ENCODE measurements at regions not wholly inside any gene's neighbourhood (a gene's known extent, or its start where the extent isn't known, plus 50 kb on each side); places are given as distances from the start of the nearest gene placed in this dataset.
"Not testable (repeated sequence)": the region's sequence is repeated elsewhere in the genome, so short reads cannot be mapped to it uniquely, and the experiment has no call there.

GRCh38 chr3:180762866-180763265 lies 83.6 kb upstream of the CCDC39 start:
- POLR2A ChIA-PET, result no interaction called here
- CTCF ChIA-PET, result no interaction called here

GRCh38 chr3:180764481-180764880 lies 85.2 kb upstream of the CCDC39 start:
- no peaks in the 10 kb centered on the region for H3K36me3 ChIP-seq (ENCODE audit: control insufficient read depth, insufficient read depth, low read length)
- TF ChIP-seq, protein P1, sequence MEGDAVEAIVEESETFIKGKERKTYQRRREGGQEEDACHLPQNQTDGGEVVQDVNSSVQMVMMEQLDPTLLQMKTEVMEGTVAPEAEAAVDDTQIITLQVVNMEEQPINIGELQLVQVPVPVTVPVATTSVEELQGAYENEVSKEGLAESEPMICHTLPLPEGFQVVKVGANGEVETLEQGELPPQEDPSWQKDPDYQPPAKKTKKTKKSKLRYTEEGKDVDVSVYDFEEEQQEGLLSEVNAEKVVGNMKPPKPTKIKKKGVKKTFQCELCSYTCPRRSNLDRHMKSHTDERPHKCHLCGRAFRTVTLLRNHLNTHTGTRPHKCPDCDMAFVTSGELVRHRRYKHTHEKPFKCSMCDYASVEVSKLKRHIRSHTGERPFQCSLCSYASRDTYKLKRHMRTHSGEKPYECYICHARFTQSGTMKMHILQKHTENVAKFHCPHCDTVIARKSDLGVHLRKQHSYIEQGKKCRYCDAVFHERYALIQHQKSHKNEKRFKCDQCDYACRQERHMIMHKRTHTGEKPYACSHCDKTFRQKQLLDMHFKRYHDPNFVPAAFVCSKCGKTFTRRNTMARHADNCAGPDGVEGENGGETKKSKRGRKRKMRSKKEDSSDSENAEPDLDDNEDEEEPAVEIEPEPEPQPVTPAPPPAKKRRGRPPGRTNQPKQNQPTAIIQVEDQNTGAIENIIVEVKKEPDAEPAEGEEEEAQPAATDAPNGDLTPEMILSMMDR (IDR thresholded peaks at IDR 0.05; ENCODE audit: insufficient read depth, low read depth, low read length), result no peak
- no peak for DNase-seq (ENCODE audit: low read depth)
- H3K4me3 ChIP-seq (ENCODE audit: low read depth, low read length), result no peak overlapping the region
- ChIA-PET POLR2A (no interaction called here), CTCF (no interaction called here)
- H3K27me3 ChIP-seq (ENCODE audit: control insufficient read depth, insufficient read depth, low read length), result no peaks in the 10 kb centered on the region

More at GRCh38 chr3:180762866-180763265, 83.6 kb upstream of the CCDC39 start:
- Histone ChIP-seq H3K36me3 (ENCODE audit: control insufficient read depth, insufficient read depth, low read length) (no peaks in the 10 kb centered on the region), H3K27me3 (ENCODE audit: control insufficient read depth, insufficient read depth, low read length) (no peaks in the 10 kb centered on the region), H3K4me3 (ENCODE audit: low read depth, low read length) (no peak overlapping the region)
- no peak for DNase-seq (ENCODE audit: low read depth)
- TF ChIP-seq, protein P1 (IDR thresholded peaks at IDR 0.05; ENCODE audit: insufficient read depth, low read depth, low read length), result no peak

- TF ChIP-seq, protein P1 (IDR thresholded peaks at IDR 0.05; ENCODE audit: insufficient read depth, low read depth, low read length), result no peak
- ChIA-PET CTCF (no interaction called here), POLR2A (interaction anchor here (0.6 kb wide), 1 partner anchor 537 kb away, joined by 5 read pairs; no protein-coding TSS in a partner anchor)
- no peak for DNase-seq (ENCODE audit: low read depth)
- no peaks in the 10 kb centered on the region for H3K36me3 ChIP-seq (ENCODE audit: control insufficient read depth, insufficient read depth, low read length)
- no peak overlapping the region for H3K4me3 ChIP-seq (ENCODE audit: low read depth, low read length)
- no peaks in the 10 kb centered on the region for H3K27me3 ChIP-seq (ENCODE audit: control insufficient read depth, insufficient read depth, low read length)
Measured at GRCh38 chr3:180770639-180771038, 91.3 kb upstream of the CCDC39 start.

DNA sequence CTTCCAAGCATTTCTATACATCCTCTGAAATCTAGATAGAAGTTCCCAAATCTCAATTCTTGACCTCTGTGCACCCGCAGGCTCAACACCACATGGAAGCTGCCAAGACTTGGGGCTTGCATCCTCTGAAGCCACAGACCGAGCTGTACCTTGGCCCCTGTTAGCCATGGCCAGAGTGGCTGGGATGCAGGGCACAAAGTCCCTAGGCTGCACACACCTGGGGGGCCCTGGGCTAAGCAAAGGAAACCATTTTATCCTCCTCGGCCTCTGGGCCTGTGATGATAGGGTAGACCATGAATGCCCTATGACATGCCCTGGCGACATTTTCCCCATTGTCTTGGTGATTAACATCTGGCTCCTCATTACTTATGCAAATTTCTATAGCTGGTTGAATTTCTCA lies 97.1 kb upstream of the CCDC39 start:
- POLR2A ChIA-PET, result no interaction called here
- TF ChIP-seq, protein P1 (IDR thresholded peaks at IDR 0.05; ENCODE audit: insufficient read depth, low read depth, low read length), result no peak
- DNase-seq (ENCODE audit: low read depth), result no peak
- no peaks in the 10 kb centered on the region for H3K36me3 ChIP-seq (ENCODE audit: control insufficient read depth, insufficient read depth, low read length)
- no peaks in the 10 kb centered on the region for H3K27me3 ChIP-seq (ENCODE audit: control insufficient read depth, insufficient read depth, low read length)
- CTCF ChIA-PET, result no interaction called here
- H3K4me3 ChIP-seq (ENCODE audit: low read depth, low read length), result no peak overlapping the region

GRCh38 chr3:180782195-180782984 lies 103.1 kb upstream of the CCDC39 start:
- Histone ChIP-seq H3K27me3 (ENCODE audit: control insufficient read depth, insufficient read depth, low read length) (no peaks in the 10 kb centered on the region), H3K4me3 (ENCODE audit: low read depth, low read length) (no peak overlapping the region), H3K36me3 (ENCODE audit: control insufficient read depth, insufficient read depth, low read length) (no peaks in the 10 kb centered on the region)
- no peak for DNase-seq (ENCODE audit: low read depth)
- TF ChIP-seq, protein P1 (IDR thresholded peaks at IDR 0.05; ENCODE audit: insufficient read depth, low read depth, low read length), result no peak
- ChIA-PET POLR2A (no interaction called here), CTCF (interaction anchor here (1.1 kb wide), 1 partner anchor 125 kb away, joined by 3 read pairs; no protein-coding TSS in a partner anchor)

GRCh38 chr3:180786227-180786626 lies 106.9 kb upstream of the CCDC39 start:
- H3K4me3 ChIP-seq (ENCODE audit: low read depth, low read length); H3K27me3 ChIP-seq (ENCODE audit: control insufficient read depth, insufficient read depth, low read length); CTCF ChIA-PET; DNase-seq (ENCODE audit: low read depth); POLR2A ChIA-PET; H3K36me3 ChIP-seq (ENCODE audit: control insufficient read depth, insufficient read depth, low read length): not testable (repeated sequence)

Data from BJ (cell line).